Body of pancreas (tissue), 4 donors: ENCODE measurements at regions not wholly inside any gene's neighbourhood (a gene's known extent, or its start where the extent isn't known, plus 50 kb on each side); places are given as distances from the start of the nearest gene placed in this dataset.

Experiments
- POLR2A ChIP-seq, 3 donors: fragments of 450-650 bp; IDR thresholded peaks; one replicate each; pipeline ENCODE4 v1.6.1; 2016; ENCODE audit warnings: antibody characterized with exemption in 3 of 3, mild to moderate bottlenecking in 2 of 3
- TF ChIP-seq, protein P1 (sequence below), 7 experiments: fragments of 450-650 bp in 4 of 7; fragments of 200-600 bp in 3 of 7; sonication (generic) in 3 of 7; IDR thresholded peaks; one replicate each; pipeline ENCODE4 v1.5.1; 2016 to 2019; ENCODE audit warnings: antibody characterized with exemption in 7 of 7

DNA sequence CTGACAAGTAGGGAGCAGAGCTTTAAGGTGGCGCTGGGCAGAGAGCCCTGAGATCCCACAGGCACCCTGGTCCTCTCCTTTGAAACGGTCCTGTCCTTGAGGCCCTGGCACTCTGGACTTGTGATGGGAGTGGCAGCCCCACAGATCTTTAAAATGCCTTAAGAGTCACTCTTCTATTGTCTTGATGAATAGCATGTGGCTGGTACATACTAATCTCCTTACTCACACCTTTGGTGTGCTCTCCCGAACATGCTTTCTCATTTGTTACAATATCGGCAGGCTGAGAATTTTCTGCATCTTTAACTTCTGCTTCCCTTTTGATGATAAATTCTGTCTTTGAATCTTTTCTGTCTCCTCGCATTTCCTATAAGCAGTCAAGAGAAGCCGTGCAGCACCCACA is 333.8 kb downstream of the TFAP2A start:
- TF ChIP-seq, protein P1, sequence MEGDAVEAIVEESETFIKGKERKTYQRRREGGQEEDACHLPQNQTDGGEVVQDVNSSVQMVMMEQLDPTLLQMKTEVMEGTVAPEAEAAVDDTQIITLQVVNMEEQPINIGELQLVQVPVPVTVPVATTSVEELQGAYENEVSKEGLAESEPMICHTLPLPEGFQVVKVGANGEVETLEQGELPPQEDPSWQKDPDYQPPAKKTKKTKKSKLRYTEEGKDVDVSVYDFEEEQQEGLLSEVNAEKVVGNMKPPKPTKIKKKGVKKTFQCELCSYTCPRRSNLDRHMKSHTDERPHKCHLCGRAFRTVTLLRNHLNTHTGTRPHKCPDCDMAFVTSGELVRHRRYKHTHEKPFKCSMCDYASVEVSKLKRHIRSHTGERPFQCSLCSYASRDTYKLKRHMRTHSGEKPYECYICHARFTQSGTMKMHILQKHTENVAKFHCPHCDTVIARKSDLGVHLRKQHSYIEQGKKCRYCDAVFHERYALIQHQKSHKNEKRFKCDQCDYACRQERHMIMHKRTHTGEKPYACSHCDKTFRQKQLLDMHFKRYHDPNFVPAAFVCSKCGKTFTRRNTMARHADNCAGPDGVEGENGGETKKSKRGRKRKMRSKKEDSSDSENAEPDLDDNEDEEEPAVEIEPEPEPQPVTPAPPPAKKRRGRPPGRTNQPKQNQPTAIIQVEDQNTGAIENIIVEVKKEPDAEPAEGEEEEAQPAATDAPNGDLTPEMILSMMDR (IDR thresholded peaks at IDR 0.05) = no peak
- no peak for TF ChIP-seq POLR2A (IDR thresholded peaks at IDR 0.05)
